Endodermal cell (in vitro differentiated cells): ENCODE measurements at regions not wholly inside any gene's neighbourhood (a gene's known extent, or its start where the extent isn't known, plus 50 kb on each side); places are given as distances from the start of the nearest gene placed in this dataset.

ENCODE experiments used
- DNase-seq: peaks from one replicate; pipeline ENCODE4 v3.0.0-alpha.2; 2017
- H3K27ac ChIP-seq: 2 replicates; pipeline ENCODE4 v1.5.1; 2013; ENCODE audit warnings: mild to moderate bottlenecking, low read depth, low read length, moderate library complexity
- H3K27me3 ChIP-seq: 2 replicates; pipeline ENCODE4 v1.6.1; 2013; ENCODE audit warnings: mild to moderate bottlenecking, low read length, moderate library complexity; ENCODE audit not compliant: insufficient read depth, control insufficient read depth, poor library complexity, severe bottlenecking
- H3K36me3 ChIP-seq: 2 replicates; pipeline ENCODE4 v1.7.0; 2013; ENCODE audit warnings: mild to moderate bottlenecking, low read length, moderate library complexity; ENCODE audit not compliant: control insufficient read depth, insufficient read depth
- H3K4me1 ChIP-seq: one replicate; pipeline ENCODE4 v1.7.0; 2013; ENCODE audit warnings: low read length; ENCODE audit not compliant: control insufficient read depth, insufficient read depth
- H3K4me3 ChIP-seq: 2 replicates; pipeline ENCODE4 v1.5.1; 2013; ENCODE audit warnings: mild to moderate bottlenecking, low read length, moderate library complexity
- H3K9ac ChIP-seq: 2 replicates; pipeline ENCODE4 v1.6.1; 2013; ENCODE audit warnings: mild to moderate bottlenecking, low read length, moderate library complexity; ENCODE audit not compliant: poor library complexity, severe bottlenecking; ENCODE audit errors: extremely low read depth
- H3K9me3 ChIP-seq: 2 replicates; pipeline ENCODE4 v1.6.1; 2013; ENCODE audit warnings: mild to moderate bottlenecking, low read length, moderate library complexity; ENCODE audit not compliant: control insufficient read depth
- H3K27ac Mint-ChIP-seq: 2 replicates; pipeline ENCODE4 v1.8.0; 2020; ENCODE audit warnings: mixed read lengths
- H3K27me3 Mint-ChIP-seq: 2 replicates; pipeline ENCODE4 v1.8.0; 2021; ENCODE audit warnings: mild to moderate bottlenecking, mixed read lengths; ENCODE audit not compliant: insufficient read depth
- H3K36me3 Mint-ChIP-seq: 2 replicates; pipeline ENCODE4 v1.8.0; 2020; ENCODE audit warnings: low read depth, mixed read lengths
- H3K4me1 Mint-ChIP-seq: 2 replicates; pipeline ENCODE4 v1.8.0; 2020; ENCODE audit warnings: mixed read lengths
- H3K4me3 Mint-ChIP-seq: 2 replicates; pipeline ENCODE4 v1.8.0; 2020; ENCODE audit warnings: mild to moderate bottlenecking, moderate library complexity, mixed read lengths
- H3K9me3 Mint-ChIP-seq: 2 replicates; pipeline ENCODE4 v1.8.0; 2020; ENCODE audit warnings: mild to moderate bottlenecking, mixed read lengths
- WGBS, 2 experiments: methylation state at CpG; one replicate each; pipeline versions ENCODE4 v1.1.5 to v1.1.7; 2013; ENCODE audit warnings: missing lambda C conversion rate in 2 of 2, mixed read lengths in 1 of 2; ENCODE audit not compliant: insufficient coverage in 1 of 2, insufficient read length in 1 of 2; 5-methylcytosine and 5-hydroxymethylcytosine counted together
- TF ChIP-seq, protein P1 (sequence below): fragments of 200-600 bp; sonication (generic); conservative IDR thresholded peaks from 2 replicates; pipeline ENCODE4 v1.5.0; 2021; ENCODE audit warnings: antibody characterized with exemption, mild to moderate bottlenecking

DNA sequence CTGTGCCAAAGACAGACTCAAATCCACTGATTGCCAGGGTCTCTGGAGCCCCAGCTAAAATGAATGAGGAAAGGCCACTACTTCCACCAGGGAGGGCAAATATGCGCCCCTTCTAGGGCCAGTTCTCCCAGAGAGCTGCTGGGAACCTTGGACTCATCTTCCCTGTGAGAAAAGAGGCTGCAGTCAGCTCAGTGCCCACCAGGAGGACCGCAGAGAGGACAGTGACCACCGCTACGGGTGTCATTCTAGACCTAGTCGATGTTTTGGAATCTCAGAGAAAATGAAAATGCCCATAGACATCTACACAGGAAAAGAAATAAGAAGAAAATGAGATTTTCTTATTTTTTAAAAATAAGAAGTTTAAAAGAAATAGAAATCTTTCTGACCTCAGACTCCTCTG lies 235.1 kb downstream of the UQCRFS1 start:
- DNase-seq, result peak; percentile 75
- H3K36me3 ChIP-seq, result no peaks in the 10 kb centered on the region
- WGBS, 2 experiments, result 95% methylated on average over 2 to 5 of the region's 5 CpGs
- Mint-ChIP-seq H3K4me1 (peaks cover 8% of the 10 kb centered on the region), H3K9me3 (no peaks in the 10 kb centered on the region), H3K36me3 (no peaks in the 10 kb centered on the region), H3K27ac (no peak overlapping the region), H3K4me3 (no peak overlapping the region), H3K27me3 (peaks cover 2% of the 10 kb centered on the region)
- no peak overlapping the region for H3K27ac ChIP-seq
- no peaks in the 10 kb centered on the region for H3K27me3 ChIP-seq
- no peak overlapping the region for H3K9ac ChIP-seq
- no peak overlapping the region for H3K4me3 ChIP-seq
- no peaks in the 10 kb centered on the region for H3K4me1 ChIP-seq
- H3K9me3 ChIP-seq, result no peaks in the 10 kb centered on the region
- TF ChIP-seq, protein P1, sequence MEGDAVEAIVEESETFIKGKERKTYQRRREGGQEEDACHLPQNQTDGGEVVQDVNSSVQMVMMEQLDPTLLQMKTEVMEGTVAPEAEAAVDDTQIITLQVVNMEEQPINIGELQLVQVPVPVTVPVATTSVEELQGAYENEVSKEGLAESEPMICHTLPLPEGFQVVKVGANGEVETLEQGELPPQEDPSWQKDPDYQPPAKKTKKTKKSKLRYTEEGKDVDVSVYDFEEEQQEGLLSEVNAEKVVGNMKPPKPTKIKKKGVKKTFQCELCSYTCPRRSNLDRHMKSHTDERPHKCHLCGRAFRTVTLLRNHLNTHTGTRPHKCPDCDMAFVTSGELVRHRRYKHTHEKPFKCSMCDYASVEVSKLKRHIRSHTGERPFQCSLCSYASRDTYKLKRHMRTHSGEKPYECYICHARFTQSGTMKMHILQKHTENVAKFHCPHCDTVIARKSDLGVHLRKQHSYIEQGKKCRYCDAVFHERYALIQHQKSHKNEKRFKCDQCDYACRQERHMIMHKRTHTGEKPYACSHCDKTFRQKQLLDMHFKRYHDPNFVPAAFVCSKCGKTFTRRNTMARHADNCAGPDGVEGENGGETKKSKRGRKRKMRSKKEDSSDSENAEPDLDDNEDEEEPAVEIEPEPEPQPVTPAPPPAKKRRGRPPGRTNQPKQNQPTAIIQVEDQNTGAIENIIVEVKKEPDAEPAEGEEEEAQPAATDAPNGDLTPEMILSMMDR, result peak; percentile 74

DNA sequence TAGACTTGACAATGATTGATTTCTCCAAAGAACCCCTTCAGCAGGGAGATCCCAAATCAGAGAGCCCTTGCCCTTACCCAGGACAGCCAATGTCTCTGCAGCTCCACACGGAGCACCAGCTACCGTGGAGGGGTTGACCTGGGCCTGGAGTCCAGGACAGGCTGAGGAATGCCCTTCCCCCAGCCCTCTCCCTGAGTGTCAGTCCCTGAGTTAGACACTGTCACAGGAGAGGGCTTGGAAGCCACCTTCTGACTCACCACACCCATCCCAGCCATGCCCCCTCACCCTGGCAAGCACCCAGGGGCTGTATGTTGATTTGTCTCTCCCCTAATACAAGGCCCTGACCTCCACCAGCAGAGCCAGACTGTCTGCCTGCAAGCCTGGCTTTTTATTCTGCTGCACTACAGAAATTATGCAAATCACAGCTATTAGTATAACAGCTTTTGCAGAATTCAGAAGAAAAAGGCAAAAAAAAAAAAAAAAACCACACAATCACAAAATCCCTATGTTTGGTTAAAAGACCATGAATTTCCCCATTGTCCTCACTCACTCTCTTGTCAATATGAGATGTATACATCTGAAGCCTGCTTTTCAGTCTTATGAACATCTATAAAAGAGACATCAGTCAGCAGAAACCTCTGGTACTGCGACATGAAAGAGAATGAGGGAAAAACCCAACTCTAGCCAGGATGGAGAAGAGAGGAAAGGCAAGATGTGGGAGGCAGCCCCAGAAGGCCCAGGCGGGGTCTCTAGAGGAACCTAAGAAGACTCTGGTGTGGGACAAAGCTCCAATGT lies 240.7 kb downstream of the UQCRFS1 start:
- no peaks in the 10 kb centered on the region for H3K4me1 ChIP-seq
- Mint-ChIP-seq H3K4me1 (no peaks in the 10 kb centered on the region), H3K36me3 (no peaks in the 10 kb centered on the region), H3K9me3 (no peaks in the 10 kb centered on the region), H3K27me3 (peaks cover 2% of the 10 kb centered on the region), H3K4me3 (no peak overlapping the region), H3K27ac (no peak overlapping the region)
- WGBS, 2 experiments, result 54 to 82% methylated on average over 3 to 4 of the region's 4 CpGs
- no peaks in the 10 kb centered on the region for H3K36me3 ChIP-seq
- DNase-seq, result peak; percentile 33
- no peak overlapping the region for H3K9ac ChIP-seq
- no peak overlapping the region for H3K27ac ChIP-seq
- TF ChIP-seq, protein P1, result no peak
- H3K27me3 ChIP-seq, result no peaks in the 10 kb centered on the region
- H3K9me3 ChIP-seq, result no peaks in the 10 kb centered on the region
- no peak overlapping the region for H3K4me3 ChIP-seq

DNA sequence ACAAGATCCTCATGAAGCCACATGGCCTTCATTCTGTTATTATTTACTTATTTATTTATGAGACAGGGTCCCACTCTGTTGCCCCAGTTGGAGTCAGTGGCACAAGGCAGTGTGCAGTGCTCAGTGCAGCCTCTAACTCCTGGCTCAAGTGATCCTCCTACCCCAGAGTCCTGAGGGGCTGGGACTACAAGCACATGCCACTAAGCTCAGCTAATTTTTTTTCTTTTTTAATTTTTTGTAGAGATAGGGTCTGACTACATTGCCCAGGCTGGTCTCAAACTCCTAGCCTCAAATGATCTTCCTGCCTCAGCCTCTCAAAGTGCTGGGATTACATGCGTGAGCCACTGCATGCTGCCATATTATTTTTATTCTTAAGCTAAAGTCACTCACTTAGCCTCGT lies 241.4 kb downstream of the UQCRFS1 start:
- no peak overlapping the region for H3K4me3 ChIP-seq
- H3K9ac ChIP-seq, result no peak overlapping the region
- Mint-ChIP-seq H3K4me3 (no peak overlapping the region), H3K36me3 (no peaks in the 10 kb centered on the region), H3K27ac (no peak overlapping the region), H3K9me3 (no peaks in the 10 kb centered on the region), H3K27me3 (peaks cover 2% of the 10 kb centered on the region), H3K4me1 (peaks cover 4% of the 10 kb centered on the region)
- no peaks in the 10 kb centered on the region for H3K36me3 ChIP-seq
- peak; percentile 5 for DNase-seq
- no peaks in the 10 kb centered on the region for H3K27me3 ChIP-seq
- TF ChIP-seq, protein P1, result no peak
- WGBS, 2 experiments, result 86% methylated on average over 2 of the region's 2 CpGs; no CpG with 5 or more reads in 1 of the 2 experiments
- peaks cover 1% of the 10 kb centered on the region for H3K4me1 ChIP-seq
- no peaks in the 10 kb centered on the region for H3K9me3 ChIP-seq
- no peak overlapping the region for H3K27ac ChIP-seq
